HEK293 (cell line): ENCODE measurements at regions not wholly inside any gene's neighbourhood (a gene's known extent, or its start where the extent isn't known, plus 50 kb on each side); places are given as distances from the start of the nearest gene placed in this dataset.

ENCODE experiments used
- CTCF ChIA-PET: fragments of 350-600 bp; formaldehyde crosslinking; extraction: SDS; loops from one replicate; lab custom pipeline; 2021; ENCODE audit warnings: antibody characterized with exemption; lab: Yijun Ruan, JAX
- POLR2A ChIA-PET: fragments of 300-600 bp; formaldehyde crosslinking; extraction: SDS; loops from one replicate; lab custom pipeline; 2020; ENCODE audit warnings: antibody characterized with exemption, inconsistent platforms; lab: Yijun Ruan, JAX
- H3K27ac ChIP-seq: fragments of 200-500 bp; sonication (Bioruptor generic); 2 replicates; pipeline ENCODE4 v1.5.1; 2014; ENCODE audit warnings: low read depth, low read length, control low read depth, inconsistent platforms; ENCODE audit errors: extremely low read depth
- H3K36me3 ChIP-seq, 2 experiments: fragments of 200-500 bp in 1 of 2; sonication (Bioruptor generic) in 1 of 2; 1 replicate in 1 of 2; 2 replicates in 1 of 2; pipeline ENCODE4 v1.5.1; 2014 to 2017; ENCODE audit warnings: inconsistent platforms in 2 of 2, low read length in 2 of 2; ENCODE audit not compliant: control insufficient read depth in 2 of 2, insufficient read depth in 1 of 2
- H3K4me1 ChIP-seq: fragments of 200-500 bp; sonication (Bioruptor generic); 2 replicates; pipeline ENCODE4 v1.5.1; 2014; ENCODE audit warnings: mild to moderate bottlenecking, low read length, inconsistent platforms; ENCODE audit not compliant: control insufficient read depth, insufficient read depth
- H3K4me3 ChIP-seq: 2 replicates; pipeline ENCODE4 v1.5.1; 2011; ENCODE audit warnings: low read depth, mild to moderate bottlenecking, control low read depth, low read length, moderate library complexity
- H3K9me3 ChIP-seq: fragments of 200-500 bp; sonication (Bioruptor generic); 2 replicates; pipeline ENCODE4 v1.5.1; 2014; ENCODE audit warnings: low read depth, low read length, inconsistent platforms; ENCODE audit not compliant: control insufficient read depth, insufficient read depth
- BCL6B ChIP-seq: fragments of 450-650 bp; formaldehyde crosslinking; IDR thresholded peaks from 2 replicates; pipeline ENCODE4 v1.5.1; 2017; ENCODE audit warnings: missing biosample characterization, missing genetic modification characterization
- GLI4 ChIP-seq: fragments of 450-650 bp; formaldehyde crosslinking; IDR thresholded peaks from 2 replicates; pipeline ENCODE4 v1.5.1; 2016; ENCODE audit warnings: missing biosample characterization, missing genetic modification characterization
- GLIS2 ChIP-seq: fragments of 450-650 bp; formaldehyde crosslinking; IDR thresholded peaks from 2 replicates; pipeline ENCODE4 v1.5.1; 2016; ENCODE audit warnings: missing biosample characterization, missing genetic modification characterization
- KLF17 ChIP-seq: fragments of 450-650 bp; formaldehyde crosslinking; IDR thresholded peaks from 2 replicates; pipeline ENCODE4 v1.5.1; 2016; ENCODE audit warnings: missing biosample characterization, missing genetic modification characterization
- MYNN ChIP-seq: fragments of 450-650 bp; formaldehyde crosslinking; IDR thresholded peaks from 2 replicates; pipeline ENCODE4 v1.5.1; 2016; ENCODE audit warnings: missing biosample characterization, missing genetic modification characterization, borderline replicate concordance
- SP7 ChIP-seq: fragments of 450-650 bp; formaldehyde crosslinking; IDR thresholded peaks from 2 replicates; pipeline ENCODE4 v1.5.1; 2016; ENCODE audit warnings: missing biosample characterization, missing genetic modification characterization
- TRIM28 ChIP-seq: IDR thresholded peaks from 2 replicates; pipeline ENCODE4 v1.6.1; 2011; ENCODE audit warnings: low read length, control low read depth, borderline replicate concordance
- ZBTB49 ChIP-seq: fragments of 450-650 bp; formaldehyde crosslinking; IDR thresholded peaks from 2 replicates; pipeline ENCODE4 v1.5.1; 2016; ENCODE audit warnings: missing biosample characterization, missing genetic modification characterization, low read depth
- ZFP69B ChIP-seq: fragments of 450-650 bp; formaldehyde crosslinking; IDR thresholded peaks from 2 replicates; pipeline ENCODE4 v1.5.1; 2016; ENCODE audit warnings: missing biosample characterization, missing genetic modification characterization
- ZNF121 ChIP-seq: fragments of 450-650 bp; formaldehyde crosslinking; IDR thresholded peaks from 2 replicates; pipeline ENCODE4 v1.5.1; 2016; ENCODE audit warnings: missing biosample characterization, missing genetic modification characterization
- ZNF184 ChIP-seq: fragments of 450-650 bp; IDR thresholded peaks from 2 replicates; pipeline ENCODE4 v1.5.1; 2018; ENCODE audit warnings: missing biosample characterization, mild to moderate bottlenecking, missing genetic modification characterization
- ZNF266 ChIP-seq: fragments of 450-650 bp; formaldehyde crosslinking; IDR thresholded peaks from 2 replicates; pipeline ENCODE4 v1.5.1; 2016; ENCODE audit warnings: missing biosample characterization, missing genetic modification characterization, low read depth
- ZNF280D ChIP-seq: fragments of 450-650 bp; formaldehyde crosslinking; IDR thresholded peaks from 2 replicates; pipeline ENCODE4 v1.5.1; 2016; ENCODE audit warnings: missing biosample characterization, missing genetic modification characterization
- ZNF350 ChIP-seq: fragments of 450-650 bp; formaldehyde crosslinking; IDR thresholded peaks from 2 replicates; pipeline ENCODE4 v1.5.0; 2017; ENCODE audit warnings: missing biosample characterization, mild to moderate bottlenecking, missing genetic modification characterization
- ZNF362 ChIP-seq: fragments of 450-650 bp; formaldehyde crosslinking; IDR thresholded peaks from 2 replicates; pipeline ENCODE4 v1.5.1; 2016; ENCODE audit warnings: missing biosample characterization, missing genetic modification characterization
- ZNF514 ChIP-seq: fragments of 450-650 bp; formaldehyde crosslinking; IDR thresholded peaks from 2 replicates; pipeline ENCODE4 v1.5.1; 2016; ENCODE audit warnings: missing biosample characterization, missing genetic modification characterization
- ZNF558 ChIP-seq: fragments of 450-650 bp; formaldehyde crosslinking; IDR thresholded peaks from 2 replicates; pipeline ENCODE4 v1.5.1; 2016; ENCODE audit warnings: missing biosample characterization, missing genetic modification characterization
- ZNF580 ChIP-seq: fragments of 450-650 bp; formaldehyde crosslinking; IDR thresholded peaks from 2 replicates; pipeline ENCODE4 v1.5.1; 2016; ENCODE audit warnings: missing biosample characterization, missing genetic modification characterization
- ZNF747 ChIP-seq: fragments of 450-650 bp; formaldehyde crosslinking; IDR thresholded peaks from 2 replicates; pipeline ENCODE4 v1.5.1; 2016; ENCODE audit warnings: missing biosample characterization, missing genetic modification characterization
- ZNF776 ChIP-seq: fragments of 450-650 bp; formaldehyde crosslinking; IDR thresholded peaks from 2 replicates; pipeline ENCODE4 v1.5.0; 2017; ENCODE audit warnings: missing biosample characterization, missing genetic modification characterization, borderline replicate concordance
- ZXDB ChIP-seq: fragments of 450-650 bp; formaldehyde crosslinking; IDR thresholded peaks from 2 replicates; pipeline ENCODE4 v1.5.1; 2016; ENCODE audit warnings: missing biosample characterization, missing genetic modification characterization
- TF ChIP-seq, protein P1 (sequence below): fragments of 450-650 bp; formaldehyde crosslinking; IDR thresholded peaks from 2 replicates; pipeline ENCODE4 v1.5.0; 2017; ENCODE audit warnings: missing biosample characterization, missing genetic modification characterization, borderline replicate concordance

DNA sequence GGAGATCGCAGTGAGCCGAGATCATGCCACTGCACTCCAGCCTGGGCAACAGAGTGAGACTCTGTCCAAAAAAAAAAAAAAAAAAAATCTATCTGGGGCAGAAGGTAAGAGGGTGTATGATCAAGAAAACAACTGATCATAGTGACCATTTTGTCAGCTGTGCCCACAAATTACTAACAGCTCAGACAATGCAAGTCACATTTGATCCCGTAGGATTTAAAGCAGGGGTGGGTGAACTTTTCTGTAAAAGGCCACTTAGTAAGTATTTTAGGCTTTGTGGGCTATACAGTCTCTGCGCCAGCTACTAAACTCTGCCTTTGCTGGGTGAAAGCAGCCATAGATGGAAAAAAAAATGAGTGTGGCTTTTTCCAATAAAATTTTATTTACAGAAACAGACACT, 57.6 kb upstream of the ABI3BP start:
- TF ChIP-seq BCL6B (tag by site-specific recombination) = no peak
- TF ChIP-seq GLI4 (tag by site-specific recombination) = no peak
- TF ChIP-seq ZBTB49 (tag by site-specific recombination) = no peak
- no peak for TF ChIP-seq SP7 (tag by site-specific recombination)
- no peak for TF ChIP-seq ZXDB (tag by site-specific recombination)
- no peak for TF ChIP-seq ZNF558 (tag by site-specific recombination)
- TF ChIP-seq ZNF266 = no peak
- no peak for TF ChIP-seq MYNN
- no peak for TF ChIP-seq ZFP69B
- TF ChIP-seq ZNF362 (tag by site-specific recombination) = no peak
- TF ChIP-seq, protein P1, sequence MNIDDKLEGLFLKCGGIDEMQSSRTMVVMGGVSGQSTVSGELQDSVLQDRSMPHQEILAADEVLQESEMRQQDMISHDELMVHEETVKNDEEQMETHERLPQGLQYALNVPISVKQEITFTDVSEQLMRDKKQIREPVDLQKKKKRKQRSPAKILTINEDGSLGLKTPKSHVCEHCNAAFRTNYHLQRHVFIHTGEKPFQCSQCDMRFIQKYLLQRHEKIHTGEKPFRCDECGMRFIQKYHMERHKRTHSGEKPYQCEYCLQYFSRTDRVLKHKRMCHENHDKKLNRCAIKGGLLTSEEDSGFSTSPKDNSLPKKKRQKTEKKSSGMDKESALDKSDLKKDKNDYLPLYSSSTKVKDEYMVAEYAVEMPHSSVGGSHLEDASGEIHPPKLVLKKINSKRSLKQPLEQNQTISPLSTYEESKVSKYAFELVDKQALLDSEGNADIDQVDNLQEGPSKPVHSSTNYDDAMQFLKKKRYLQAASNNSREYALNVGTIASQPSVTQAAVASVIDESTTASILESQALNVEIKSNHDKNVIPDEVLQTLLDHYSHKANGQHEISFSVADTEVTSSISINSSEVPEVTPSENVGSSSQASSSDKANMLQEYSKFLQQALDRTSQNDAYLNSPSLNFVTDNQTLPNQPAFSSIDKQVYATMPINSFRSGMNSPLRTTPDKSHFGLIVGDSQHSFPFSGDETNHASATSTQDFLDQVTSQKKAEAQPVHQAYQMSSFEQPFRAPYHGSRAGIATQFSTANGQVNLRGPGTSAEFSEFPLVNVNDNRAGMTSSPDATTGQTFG = no peak
- no peak for TF ChIP-seq ZNF350 (tag by site-specific recombination)
- ChIA-PET POLR2A (no interaction called here), CTCF (interaction anchor here (1.2 kb wide), 1 partner anchor 18 kb away, joined by 4 read pairs; no protein-coding TSS in a partner anchor)
- Histone ChIP-seq H3K27ac (no peak overlapping the region), H3K9me3 (no peaks in the 10 kb centered on the region), H3K4me3 (no peak overlapping the region), H3K36me3 (no peaks in the 10 kb centered on the region), H3K4me1 (no peaks in the 10 kb centered on the region)

GRCh38 chr3:101050046-101050445, 56.8 kb upstream of the ABI3BP start:
- Histone ChIP-seq H3K27ac (no peak overlapping the region), H3K9me3 (no peaks in the 10 kb centered on the region), H3K4me1 (no peaks in the 10 kb centered on the region), H3K36me3 (no peaks in the 10 kb centered on the region), H3K4me3 (no peak overlapping the region)
- POLR2A ChIA-PET = no interaction called here
- CTCF ChIA-PET = no interaction called here
- no peak for TF ChIP-seq GLIS2 (tag by site-specific recombination)
- TF ChIP-seq TRIM28 = no peak
- no peak for TF ChIP-seq ZNF280D
- no peak for TF ChIP-seq ZNF184 (tag by site-specific recombination)
- no peak for TF ChIP-seq ZNF747 (tag by site-specific recombination)
- TF ChIP-seq ZNF121 (tag by site-specific recombination) = no peak
- TF ChIP-seq ZXDB (tag by site-specific recombination) = no peak
- no peak for TF ChIP-seq KLF17
- TF ChIP-seq MYNN = no peak
- no peak for TF ChIP-seq ZNF580 (tag by site-specific recombination)
- no peak for TF ChIP-seq ZNF514 (tag by site-specific recombination)
- no peak for TF ChIP-seq ZNF776 (tag by site-specific recombination)
